Smooth muscle cell (in vitro differentiated cells): ENCODE measurements at regions not wholly inside any gene's neighbourhood (a gene's known extent, or its start where the extent isn't known, plus 50 kb on each side); places are given as distances from the start of the nearest gene placed in this dataset.

Source experiments
- DNase-seq: peaks from one replicate; lab custom pipeline; 2025; ENCODE audit not compliant: unreplicated experiment; lab: John Stamatoyannopoulos, UW
- H2AFZ ChIP-seq: fragments of 200-600 bp; sonication (generic); 2 replicates; pipeline ENCODE4 v1.6.0; 2016; ENCODE audit warnings: antibody characterized with exemption, low read depth, mild to moderate bottlenecking
- H3F3A ChIP-seq: fragments of 200-600 bp; sonication (generic); 2 replicates; pipeline ENCODE4 v1.6.0; 2017; ENCODE audit warnings: antibody characterized with exemption, low read depth
- H3K27ac ChIP-seq: fragments of 200-600 bp; sonication (generic); 2 replicates; pipeline ENCODE4 v1.5.1; 2016; ENCODE audit warnings: low read depth, mild to moderate bottlenecking
- H3K27me3 ChIP-seq: fragments of 200-600 bp; sonication (generic); 2 replicates; pipeline ENCODE4 v1.6.1; 2016; ENCODE audit warnings: low read depth, mild to moderate bottlenecking
- H3K36me3 ChIP-seq: fragments of 200-600 bp; sonication (generic); 2 replicates; pipeline ENCODE4 v1.5.1; 2016; ENCODE audit warnings: low read depth
- H3K4me1 ChIP-seq: fragments of 200-600 bp; sonication (generic); 2 replicates; pipeline ENCODE4 v1.5.1; 2016; ENCODE audit warnings: low read depth
- H3K4me2 ChIP-seq: fragments of 200-600 bp; sonication (generic); 2 replicates; pipeline ENCODE4 v1.6.0; 2016; ENCODE audit warnings: mild to moderate bottlenecking
- H3K4me3 ChIP-seq: fragments of 200-600 bp; sonication (generic); 2 replicates; pipeline ENCODE4 v1.5.1; 2016; ENCODE audit warnings: mild to moderate bottlenecking
- H3K79me2 ChIP-seq: fragments of 200-600 bp; sonication (generic); 2 replicates; pipeline ENCODE4 v1.6.0; 2016; ENCODE audit warnings: low read depth, mild to moderate bottlenecking
- H3K9ac ChIP-seq: fragments of 200-600 bp; sonication (generic); 2 replicates; pipeline ENCODE4 v1.6.0; 2016; ENCODE audit warnings: low read depth
- H3K9me3 ChIP-seq: fragments of 200-600 bp; sonication (generic); replicated peaks from 2 replicates; pipeline ENCODE4 v1.5.1; 2016; ENCODE audit warnings: low read depth
- H4K20me1 ChIP-seq: fragments of 200-600 bp; sonication (generic); 2 replicates; pipeline ENCODE4 v1.6.0; 2016; ENCODE audit warnings: low read depth
- CTCF ChIP-seq: fragments of 200-600 bp; sonication (generic); IDR thresholded peaks from 2 replicates; pipeline ENCODE4 v1.5.1; 2017; ENCODE audit warnings: borderline replicate concordance, mild to moderate bottlenecking, antibody characterized with exemption; ENCODE audit not compliant: insufficient read depth, poor library complexity, severe bottlenecking
- WGBS: methylation state at CpG from one replicate; pipeline ENCODE4 v1.1.7; 2016; ENCODE audit warnings: low lambda C conversion rate; 5-methylcytosine and 5-hydroxymethylcytosine counted together

- no peaks in the 10 kb centered on the region for H3K4me1 ChIP-seq
- H3F3A ChIP-seq: no peaks in the 10 kb centered on the region
- no peak overlapping the region for H3K4me2 ChIP-seq
- no peak overlapping the region for H3K4me3 ChIP-seq
- no peaks in the 10 kb centered on the region for H3K79me2 ChIP-seq
- no peaks in the 10 kb centered on the region for H3K36me3 ChIP-seq
- H3K27me3 ChIP-seq: no peaks in the 10 kb centered on the region
- H3K9ac ChIP-seq: no peak overlapping the region
- H2AFZ ChIP-seq: no peak overlapping the region
- DNase-seq: no peak
- no peaks in the 10 kb centered on the region for H3K9me3 ChIP-seq
- no peak overlapping the region for H3K27ac ChIP-seq
- H4K20me1 ChIP-seq: no peaks in the 10 kb centered on the region
- 93% methylated on average over 2 of the region's 2 CpGs for WGBS
- TF ChIP-seq CTCF: no peak
Measured at GRCh38 chr6:134610411-134610810, 292.5 kb upstream of the SGK1 start.

GRCh38 chr6:134609716-134610261, 291.9 kb upstream of the SGK1 start:
- no peak overlapping the region for H3K4me2 ChIP-seq

GRCh38 chr6:134607411-134607810, 289.5 kb upstream of the SGK1 start:
- no peaks in the 10 kb centered on the region for H3K4me1 ChIP-seq
- DNase-seq: no peak

More at GRCh38 chr6:134609716-134610261, 291.9 kb upstream of the SGK1 start:
- 95% methylated on average over 1 of the region's 1 CpG for WGBS
- Histone ChIP-seq H3K36me3 (no peaks in the 10 kb centered on the region), H4K20me1 (no peaks in the 10 kb centered on the region), H3K9ac (no peak overlapping the region), H3K4me3 (no peak overlapping the region), H3K4me1 (no peaks in the 10 kb centered on the region), H3K27me3 (no peaks in the 10 kb centered on the region), H3K79me2 (no peaks in the 10 kb centered on the region), H2AFZ (no peak overlapping the region), H3F3A (no peaks in the 10 kb centered on the region), H3K9me3 (no peaks in the 10 kb centered on the region), H3K27ac (no peak overlapping the region)
- TF ChIP-seq CTCF: no peak
- DNase-seq: no peak

More at GRCh38 chr6:134607411-134607810, 289.5 kb upstream of the SGK1 start:
- no peaks in the 10 kb centered on the region for H3K27me3 ChIP-seq
- H2AFZ ChIP-seq: no peak overlapping the region
- H3K4me2 ChIP-seq: no peak overlapping the region
- H3F3A ChIP-seq: no peaks in the 10 kb centered on the region
- no peak overlapping the region for H3K27ac ChIP-seq
- H3K9me3 ChIP-seq: no peaks in the 10 kb centered on the region
- no peaks in the 10 kb centered on the region for H3K36me3 ChIP-seq
- WGBS: 84% methylated on average over 1 of the region's 1 CpG
- H3K4me3 ChIP-seq: no peak overlapping the region
- H3K9ac ChIP-seq: no peak overlapping the region
- TF ChIP-seq CTCF: no peak
- no peaks in the 10 kb centered on the region for H4K20me1 ChIP-seq
- H3K79me2 ChIP-seq: no peaks in the 10 kb centered on the region
